ENCODE measurements at regions not wholly inside any gene's neighbourhood (a gene's known extent, or its start where the extent isn't known, plus 50 kb on each side); places are given as distances from the start of the nearest gene placed in this dataset.
A peak's percentile ranks its signal among the peaks of the same experiment; 100 is the strongest.

- DNase-seq (ENCODE audit: low spot score), result no peak
- FAIRE-seq, result no peak
These were observed 311.0 kb downstream of the AGTPBP1 start for GRCh38 chr9:85430659-85431338.

- FAIRE-seq (no peak), DNase-seq (ENCODE audit: low spot score) (no peak)
These were observed 313.5 kb downstream of the AGTPBP1 start for GRCh38 chr9:85428230-85428629.

- DNase-seq (ENCODE audit: low spot score) (no peak), FAIRE-seq (no peak)
These were observed 314.0 kb downstream of the AGTPBP1 start for GRCh38 chr9:85427772-85428171.

- peak; percentile 81 for DNase-seq (ENCODE audit: low spot score)
- FAIRE-seq, result no peak
These were observed 316.6 kb downstream of the AGTPBP1 start for GRCh38 chr9:85425153-85425611.

- no peak for DNase-seq (ENCODE audit: low spot score)
- FAIRE-seq, result no peak
These were observed 318.3 kb downstream of the AGTPBP1 start for GRCh38 chr9:85423422-85423821.

- no peak for DNase-seq (ENCODE audit: low spot score)
- no peak for FAIRE-seq
These were observed 320.1 kb downstream of the AGTPBP1 start for GRCh38 chr9:85421641-85422040.

GRCh38 chr9:85420750-85421149 is 321.0 kb downstream of the AGTPBP1 start:
- no peak for DNase-seq (ENCODE audit: low spot score)
- no peak for FAIRE-seq

GRCh38 chr9:85417674-85418073 is 324.1 kb downstream of the AGTPBP1 start:
- DNase-seq (ENCODE audit: low spot score) (no peak), FAIRE-seq (no peak)

- no peak for FAIRE-seq
- DNase-seq (ENCODE audit: low spot score), result no peak
These were observed 325.0 kb downstream of the AGTPBP1 start for GRCh38 chr9:85416715-85417114.

- DNase-seq (ENCODE audit: low spot score), result no peak
- FAIRE-seq, result no peak
These were observed 327.4 kb downstream of the AGTPBP1 start for GRCh38 chr9:85414390-85414789.

- DNase-seq (ENCODE audit: low spot score), result no peak
- no peak for FAIRE-seq
These were observed 333.3 kb downstream of the AGTPBP1 start for GRCh38 chr9:85408494-85408893.

- FAIRE-seq, result no peak
These were observed 336.2 kb downstream of the AGTPBP1 start for GRCh38 chr9:85405566-85405950.

GRCh38 chr9:85404911-85405565 is 336.7 kb downstream of the AGTPBP1 start:
- no peak for DNase-seq (ENCODE audit: low spot score)
- FAIRE-seq, result no peak

More at GRCh38 chr9:85405566-85405950, 336.2 kb downstream of the AGTPBP1 start:
- no peak for DNase-seq (ENCODE audit: low spot score)

GRCh38 chr9:85402551-85402950 is 339.2 kb downstream of the AGTPBP1 start:
- no peak for DNase-seq (ENCODE audit: low spot score)
- FAIRE-seq, result no peak

- DNase-seq (ENCODE audit: low spot score) (peak; percentile 37), FAIRE-seq (no peak)
These were observed 339.8 kb downstream of the AGTPBP1 start for GRCh38 chr9:85401998-85402397.

GRCh38 chr9:85397005-85397404 is 344.7 kb downstream of the AGTPBP1 start:
- DNase-seq (ENCODE audit: low spot score), result no peak
- no peak for FAIRE-seq

GRCh38 chr9:85392260-85392659 is 349.5 kb downstream of the AGTPBP1 start:
- FAIRE-seq, result no peak

GRCh38 chr9:85377731-85378289 is 363.9 kb downstream of the AGTPBP1 start:
- peak; percentile 44 for DNase-seq (ENCODE audit: low spot score)
- no peak for FAIRE-seq

More at GRCh38 chr9:85392260-85392659, 349.5 kb downstream of the AGTPBP1 start:
- DNase-seq (ENCODE audit: low spot score), result no peak

- FAIRE-seq (no peak), DNase-seq (ENCODE audit: low spot score) (no peak)
These were observed 373.0 kb downstream of the AGTPBP1 start for GRCh38 chr9:85368781-85369180.

- no peak for DNase-seq (ENCODE audit: low spot score)
- no peak for FAIRE-seq
These were observed 382.6 kb downstream of the AGTPBP1 start for GRCh38 chr9:85359161-85359560.

- FAIRE-seq, result no peak
- no peak for DNase-seq (ENCODE audit: low spot score)
These were observed 392.7 kb downstream of the AGTPBP1 start for GRCh38 chr9:85349046-85349445.

- no peak for DNase-seq (ENCODE audit: low spot score)
- no peak for FAIRE-seq
These were observed 394.2 kb downstream of the AGTPBP1 start for GRCh38 chr9:85347541-85347940.

GRCh38 chr9:85344901-85345300 is 396.9 kb downstream of the AGTPBP1 start:
- DNase-seq (ENCODE audit: low spot score) (no peak), FAIRE-seq (no peak)

Data from urothelium cell line (cell line).